Muscle layer of duodenum (tissue), 2 donors: ENCODE measurements at regions not wholly inside any gene's neighbourhood (a gene's known extent, or its start where the extent isn't known, plus 50 kb on each side); places are given as distances from the start of the nearest gene placed in this dataset.
"Not testable (repeated sequence)": the region's sequence is repeated elsewhere in the genome, so short reads cannot be mapped to it uniquely, and the experiment has no call there.

Experiments
- H3K27ac ChIP-seq: one replicate; pipeline ENCODE4 v1.7.0; 2013; ENCODE audit warnings: mild to moderate bottlenecking, low read length
- H3K27me3 ChIP-seq: one replicate; pipeline ENCODE4 v1.7.0; 2013; ENCODE audit warnings: low read depth, mild to moderate bottlenecking, control low read depth, low read length
- H3K36me3 ChIP-seq, 2 donors: one replicate each; pipeline ENCODE4 v1.7.0; 2013; ENCODE audit warnings: low read length in 2 of 2, control low read depth in 1 of 2, mild to moderate bottlenecking in 1 of 2; ENCODE audit not compliant: insufficient read depth in 2 of 2, control insufficient read depth in 1 of 2
- H3K4me1 ChIP-seq, 2 donors: one replicate each; pipeline ENCODE4 v1.7.0; 2013; ENCODE audit warnings: low read length in 2 of 2, mild to moderate bottlenecking in 2 of 2, control low read depth in 1 of 2, moderate library complexity in 1 of 2; ENCODE audit not compliant: insufficient read depth in 2 of 2, control insufficient read depth in 1 of 2
- H3K4me3 ChIP-seq, 2 donors: one replicate each; pipeline ENCODE4 v1.7.0; 2013; ENCODE audit warnings: low read length in 2 of 2, low read depth in 1 of 2, mild to moderate bottlenecking in 1 of 2
- H3K9me3 ChIP-seq, 2 donors: one replicate each; pipeline ENCODE4 v1.7.0; 2013; ENCODE audit warnings: low read length in 2 of 2, control low read depth in 1 of 2, mild to moderate bottlenecking in 1 of 2; ENCODE audit not compliant: control insufficient read depth in 1 of 2
- donor health status: healthy.

DNA sequence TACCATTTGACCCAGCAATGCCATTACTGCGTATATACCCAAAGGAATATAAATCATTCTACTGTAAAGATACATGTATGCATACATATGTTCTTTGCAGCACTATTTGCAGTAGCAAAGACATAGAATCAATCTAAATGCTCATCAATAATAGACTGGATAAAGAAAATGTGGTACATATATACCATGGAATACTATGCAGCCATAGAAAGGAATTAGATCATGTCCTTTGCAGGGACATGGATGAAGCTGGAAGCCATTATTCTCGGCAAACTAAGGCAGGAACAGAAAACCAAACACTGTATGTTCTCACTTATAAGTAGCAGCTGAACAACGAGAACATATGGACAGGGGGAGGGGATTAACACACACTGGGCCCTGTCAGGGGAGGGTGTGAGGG lies 54.8 kb upstream of the ZNF30 start:
- not testable (repeated sequence) for H3K9me3 ChIP-seq, H3K36me3 ChIP-seq, H3K4me3 ChIP-seq, H3K27ac ChIP-seq, H3K27me3 ChIP-seq, H3K4me1 ChIP-seq

DNA sequence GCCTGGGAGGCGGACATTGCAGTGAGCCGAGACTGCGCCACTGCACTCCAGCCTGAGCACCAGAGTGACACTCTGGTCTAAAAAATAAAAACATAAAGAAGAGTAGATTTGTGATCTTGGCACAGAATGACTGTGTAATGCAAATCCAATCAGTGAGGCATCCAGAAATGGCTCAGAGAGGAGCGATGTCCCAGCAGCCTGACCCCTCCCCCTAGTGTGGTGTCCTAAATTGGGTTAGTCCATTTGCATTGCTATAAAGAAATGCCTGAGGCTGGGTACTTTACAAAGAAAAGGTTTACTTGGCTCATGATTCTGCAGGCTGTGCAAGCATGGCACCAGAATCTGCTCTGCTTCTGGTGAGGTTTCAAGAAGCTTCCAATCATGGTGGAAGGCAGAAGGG lies 59.1 kb upstream of the ZNF30 start:
- no peaks in the 10 kb centered on the region for H3K27me3 ChIP-seq
- no peaks in the 10 kb centered on the region for H3K4me1 ChIP-seq
- H3K4me3 ChIP-seq = no peak overlapping the region
- H3K27ac ChIP-seq = no peak overlapping the region
- H3K36me3 ChIP-seq = no peaks in the 10 kb centered on the region
- no peaks in the 10 kb centered on the region for H3K9me3 ChIP-seq

DNA sequence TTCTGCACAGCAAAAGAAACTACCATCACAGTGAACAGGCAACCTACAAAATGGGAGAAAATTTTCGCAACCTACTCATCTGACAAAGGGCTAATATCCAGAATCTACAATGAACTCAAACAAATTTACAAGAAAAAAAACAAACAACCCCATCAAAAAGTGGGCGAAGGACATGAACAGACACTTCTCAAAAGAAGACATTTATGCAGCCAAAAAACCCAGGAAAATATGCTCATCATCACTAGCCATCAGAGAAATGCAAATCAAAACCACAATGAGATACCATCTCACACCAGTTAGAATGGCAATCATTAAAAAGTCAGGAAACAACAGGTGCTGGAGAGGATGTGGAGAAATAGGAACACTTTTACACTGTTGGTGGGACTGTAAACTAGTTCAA lies 61.5 kb upstream of the ZNF30 start:
- H3K4me1 ChIP-seq, H3K27me3 ChIP-seq, H3K36me3 ChIP-seq, H3K27ac ChIP-seq, H3K9me3 ChIP-seq, H3K4me3 ChIP-seq: not testable (repeated sequence)

DNA sequence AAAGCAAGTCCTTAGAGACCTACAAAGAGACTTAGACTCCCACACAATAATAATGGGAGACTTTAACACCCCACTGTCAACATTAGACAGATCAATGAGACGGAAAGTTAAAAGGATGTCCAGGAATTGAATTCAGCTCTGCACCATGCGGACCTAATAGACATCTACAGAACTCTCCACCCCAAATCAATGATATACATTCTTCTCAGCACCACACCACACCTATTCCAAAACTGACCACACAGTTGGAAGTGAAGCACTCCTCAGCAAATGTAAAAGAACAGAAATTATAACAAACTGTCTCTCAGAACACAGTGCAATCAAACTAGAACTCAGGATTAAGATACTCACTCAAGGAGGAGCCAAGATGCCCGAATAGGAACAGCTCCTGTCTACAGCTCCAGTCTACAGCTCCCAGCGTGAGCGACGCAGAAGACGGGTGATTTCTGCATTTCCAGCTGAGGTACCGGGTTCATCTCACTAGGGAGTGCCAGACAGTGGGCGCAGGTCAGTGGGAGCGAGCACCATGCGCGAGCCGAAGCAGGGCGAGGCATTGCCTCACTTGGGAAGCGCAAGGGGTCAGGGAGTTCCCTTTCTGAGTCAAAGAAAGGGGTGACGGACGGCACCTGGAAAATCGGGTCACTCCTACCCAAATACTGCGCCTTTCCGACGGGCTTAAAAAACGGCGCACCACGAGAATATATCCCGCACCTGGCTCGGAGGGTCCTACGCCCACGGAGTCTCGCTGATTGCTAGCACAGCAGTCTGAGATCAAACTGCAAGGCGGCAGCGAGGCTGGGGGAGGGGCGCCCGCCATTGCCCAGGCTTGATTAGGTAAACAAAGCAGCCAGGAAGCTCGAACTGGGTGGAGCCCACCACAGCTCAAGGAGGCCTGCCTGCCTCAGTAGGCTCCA lies 66.6 kb upstream of the ZNF30 start:
- H3K9me3 ChIP-seq, H3K27me3 ChIP-seq, H3K27ac ChIP-seq, H3K36me3 ChIP-seq, H3K4me1 ChIP-seq, H3K4me3 ChIP-seq: not testable (repeated sequence)

DNA sequence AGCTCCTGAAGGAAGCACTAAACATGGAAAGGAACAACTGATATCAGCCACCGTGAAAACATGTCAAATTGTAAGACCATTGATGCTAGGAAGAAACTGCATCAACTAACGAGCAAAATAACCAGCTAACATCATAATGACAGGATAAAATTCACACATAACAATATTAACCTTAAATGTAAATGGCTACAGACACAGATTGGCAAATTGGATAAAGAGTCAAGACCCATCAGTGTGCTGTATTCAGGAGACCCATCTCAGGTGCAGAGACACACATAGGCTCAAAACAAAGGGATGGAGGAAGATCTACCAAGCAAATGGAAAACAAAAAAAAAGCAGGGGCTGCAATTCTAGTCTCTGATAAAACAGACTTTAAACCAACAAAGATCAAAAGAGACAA lies 67.4 kb upstream of the ZNF30 start:
- H3K27me3 ChIP-seq, H3K4me1 ChIP-seq, H3K36me3 ChIP-seq, H3K27ac ChIP-seq, H3K9me3 ChIP-seq, H3K4me3 ChIP-seq: not testable (repeated sequence)

DNA sequence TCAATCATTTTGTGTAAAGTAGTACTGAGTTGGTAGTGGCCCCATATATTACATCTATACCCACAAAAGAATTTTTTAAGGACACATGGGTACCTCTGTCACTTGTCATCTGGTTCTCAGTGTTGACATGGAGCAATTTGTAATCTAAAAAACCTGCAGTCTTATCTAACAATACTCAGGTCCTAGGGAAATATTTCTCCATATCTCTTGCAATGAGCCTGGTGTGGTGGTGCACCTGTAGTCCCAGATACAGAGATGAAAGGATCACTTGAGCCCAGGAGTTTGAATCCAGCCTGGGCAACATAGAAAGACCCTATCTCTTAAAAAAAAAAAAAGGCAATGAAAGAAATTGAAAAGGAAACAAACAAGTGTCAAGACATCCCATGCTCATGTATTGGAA lies 70.7 kb upstream of the ZNF30 start:
- H3K27me3 ChIP-seq = no peaks in the 10 kb centered on the region
- no peak overlapping the region for H3K4me3 ChIP-seq
- H3K27ac ChIP-seq = no peak overlapping the region
- no peaks in the 10 kb centered on the region for H3K4me1 ChIP-seq
- no peaks in the 10 kb centered on the region for H3K36me3 ChIP-seq
- peaks cover 0 to 3% of the 10 kb centered on the region in 2 donors for H3K9me3 ChIP-seq

DNA sequence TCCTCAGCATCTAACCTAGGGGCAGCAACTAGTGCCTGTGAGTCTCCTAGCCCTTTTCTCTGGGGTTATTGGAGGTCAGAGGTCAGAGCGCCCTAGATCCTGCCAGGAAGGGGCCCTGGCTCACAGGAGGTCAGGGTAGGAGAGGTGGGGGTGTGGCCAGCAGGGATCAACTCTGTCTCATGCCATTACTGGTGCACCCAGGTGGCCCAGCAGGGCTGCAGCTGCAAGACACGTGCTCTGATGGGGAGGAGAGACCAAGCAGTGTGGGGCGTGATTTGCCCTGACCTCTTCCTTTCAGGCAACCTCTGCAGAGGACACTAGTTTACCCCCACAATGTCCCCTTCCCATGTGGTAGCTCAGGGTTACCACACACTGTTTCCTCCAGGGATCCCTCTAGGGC lies 73.3 kb upstream of the ZNF30 start:
- Histone ChIP-seq H3K27ac (no peak overlapping the region), H3K9me3 (peaks cover 0 to 3% of the 10 kb centered on the region in 2 donors), H3K36me3 (no peaks in the 10 kb centered on the region), H3K27me3 (no peaks in the 10 kb centered on the region), H3K4me1 (no peaks in the 10 kb centered on the region), H3K4me3 (no peak overlapping the region)

DNA sequence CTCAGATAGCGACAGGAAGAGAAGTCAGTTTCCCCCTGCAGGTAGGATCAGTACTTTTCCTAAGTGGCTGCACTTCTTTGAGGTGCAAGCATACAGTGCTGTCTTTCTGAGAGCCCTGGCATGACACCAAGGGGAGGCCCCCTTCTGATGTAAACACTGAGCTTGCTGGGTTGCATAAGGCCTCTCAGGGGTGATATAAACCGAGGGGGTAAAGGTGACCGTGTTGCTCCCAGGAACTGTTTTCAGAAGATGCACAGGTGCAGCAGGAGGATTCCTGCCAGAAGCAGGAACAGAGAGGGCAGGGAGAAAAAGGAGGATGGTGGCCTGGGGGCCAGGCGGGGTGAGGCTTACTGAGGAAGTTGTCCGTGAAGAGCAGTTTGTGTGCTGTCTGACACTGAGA lies 74.0 kb upstream of the ZNF30 start:
- H3K4me1 ChIP-seq = no peaks in the 10 kb centered on the region
- H3K27me3 ChIP-seq = no peaks in the 10 kb centered on the region
- no peak overlapping the region for H3K27ac ChIP-seq

DNA sequence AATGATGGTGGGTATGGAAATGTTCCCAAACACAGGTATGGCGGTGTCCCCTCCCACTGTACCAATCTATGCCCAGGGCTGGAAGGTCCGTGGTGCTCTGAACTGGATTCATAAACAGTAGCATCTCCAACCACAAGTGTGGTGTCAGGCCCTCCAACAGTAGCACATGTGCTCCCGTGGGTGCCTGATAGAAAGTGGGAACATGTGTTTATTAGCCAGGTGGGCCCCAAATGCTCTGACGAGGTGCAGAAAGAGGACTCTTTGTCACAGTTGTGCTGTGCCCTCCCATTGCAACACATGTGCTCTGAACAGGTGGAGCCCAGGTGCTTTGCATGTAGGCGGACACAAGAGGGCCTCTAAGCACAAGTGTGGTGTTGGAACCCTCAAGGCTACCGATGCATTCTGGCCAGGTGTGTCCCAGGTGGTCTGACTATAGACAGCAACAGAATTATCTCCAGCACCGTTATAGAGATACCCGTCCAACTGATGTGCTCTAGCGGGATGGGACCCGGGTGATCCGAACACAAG lies 75.4 kb upstream of the ZNF30 start:
- no peak overlapping the region for H3K27ac ChIP-seq
- no peak overlapping the region for H3K4me3 ChIP-seq
- no peaks in the 10 kb centered on the region for H3K36me3 ChIP-seq
- peaks cover 0 to 3% of the 10 kb centered on the region in 2 donors for H3K9me3 ChIP-seq
- no peaks in the 10 kb centered on the region for H3K4me1 ChIP-seq
- H3K27me3 ChIP-seq = no peaks in the 10 kb centered on the region

More for the DNA sequence above, 74.0 kb upstream of the ZNF30 start:
- no peaks in the 10 kb centered on the region for H3K36me3 ChIP-seq
- no peak overlapping the region for H3K4me3 ChIP-seq
- H3K9me3 ChIP-seq = peaks cover 0 to 3% of the 10 kb centered on the region in 2 donors

DNA sequence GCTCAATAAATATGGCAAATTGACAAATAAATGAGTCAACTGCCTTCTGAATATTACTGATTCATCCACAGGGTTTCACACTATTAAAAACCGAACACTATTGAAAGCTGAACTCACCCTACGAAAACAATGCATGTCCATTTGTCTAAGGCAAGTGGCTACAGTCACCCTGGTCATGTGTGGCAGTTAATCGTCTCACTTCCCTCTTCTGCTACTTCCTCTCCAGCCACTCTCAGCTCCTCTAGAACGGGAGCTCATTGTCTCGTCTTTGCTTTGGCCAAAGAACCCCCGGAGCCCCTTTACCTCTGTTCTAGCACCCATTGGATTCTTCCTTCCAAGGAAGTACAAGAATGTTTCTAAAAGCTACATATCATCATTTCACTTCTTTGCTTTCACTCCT lies 74.4 kb upstream of the ZNF599 start:
- no peaks in the 10 kb centered on the region for H3K4me1 ChIP-seq
- no peak overlapping the region for H3K27ac ChIP-seq
- H3K9me3 ChIP-seq = no peaks in the 10 kb centered on the region
- H3K4me3 ChIP-seq = no peak overlapping the region
- H3K27me3 ChIP-seq = no peaks in the 10 kb centered on the region
- no peaks in the 10 kb centered on the region for H3K36me3 ChIP-seq

DNA sequence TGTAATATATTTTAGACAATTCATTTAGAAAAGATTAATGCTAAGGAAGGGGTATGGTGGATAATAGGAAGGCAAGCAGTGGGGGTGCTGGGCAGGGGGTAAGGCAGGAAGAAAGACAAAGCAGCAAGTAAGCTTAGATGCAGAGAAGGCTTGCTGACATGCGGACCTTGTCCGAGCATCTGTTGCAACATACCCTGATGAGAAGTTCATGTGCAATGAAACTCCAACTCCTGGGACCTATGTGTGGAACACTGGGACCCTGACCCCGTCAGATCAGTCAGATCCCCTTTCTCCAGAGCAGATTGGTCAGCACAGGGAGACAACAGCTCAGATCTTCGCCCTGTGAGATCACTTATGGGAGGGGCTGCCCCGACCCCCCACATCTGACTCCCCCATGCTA lies 71.3 kb upstream of the ZNF599 start:
- no peaks in the 10 kb centered on the region for H3K9me3 ChIP-seq
- H3K36me3 ChIP-seq = no peaks in the 10 kb centered on the region
- H3K4me1 ChIP-seq = no peaks in the 10 kb centered on the region
- H3K27me3 ChIP-seq = no peaks in the 10 kb centered on the region
- no peak overlapping the region for H3K27ac ChIP-seq
- H3K4me3 ChIP-seq = no peak overlapping the region

DNA sequence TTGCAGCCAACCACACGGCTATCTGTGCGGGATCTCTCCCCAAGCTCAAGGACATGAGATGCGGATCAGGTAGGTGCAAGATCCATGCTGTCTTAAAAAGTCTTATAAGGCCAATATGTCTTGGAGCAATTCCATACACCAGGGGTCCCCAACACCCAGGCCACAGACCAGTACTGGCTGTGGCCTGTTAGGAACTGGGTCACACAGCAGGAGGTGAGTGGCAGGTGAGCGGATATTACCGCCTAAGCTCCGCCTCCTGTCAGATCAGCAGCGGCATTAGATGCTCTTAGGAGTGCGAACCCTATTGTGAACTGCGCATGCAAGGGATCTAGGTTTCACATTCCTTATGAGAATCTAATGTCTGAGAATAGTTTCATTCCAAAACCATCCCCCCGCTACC lies 68.8 kb upstream of the ZNF599 start:
- Histone ChIP-seq H3K27me3 (no peaks in the 10 kb centered on the region), H3K36me3 (no peaks in the 10 kb centered on the region), H3K4me1 (peaks cover 0 to 10% of the 10 kb centered on the region in 2 donors), H3K4me3 (no peak overlapping the region), H3K27ac (no peak overlapping the region), H3K9me3 (no peaks in the 10 kb centered on the region)
